Tibial nerve (tissue), 4 donors: ENCODE measurements at regions not wholly inside any gene's neighbourhood (a gene's known extent, or its start where the extent isn't known, plus 50 kb on each side); places are given as distances from the start of the nearest gene placed in this dataset.

Source experiments
- DNase-seq, 2 donors: peaks; one replicate each; pipeline ENCODE4 v3.0.0-alpha.2; 2019; ENCODE audit warnings: low spot score in 2 of 2
- H3K27ac ChIP-seq, 4 donors: fragments of 200-600 bp; sonication (generic) in 3 of 4; one replicate each; pipeline ENCODE4 v1.5.1; 2017 to 2019; ENCODE audit warnings: mild to moderate bottlenecking in 1 of 4
- H3K27me3 ChIP-seq, 2 donors: fragments of 200-600 bp; sonication (generic) in 1 of 2; one replicate each; pipeline versions ENCODE4 v1.5.1 to v1.6.0; 2017 to 2019
- H3K36me3 ChIP-seq, 3 donors: fragments of 200-600 bp; sonication (generic); one replicate each; pipeline ENCODE4 v1.5.1; 2018 to 2019
- H3K4me1 ChIP-seq, 4 donors: fragments of 200-600 bp; sonication (generic) in 3 of 4; one replicate each; pipeline ENCODE4 v1.5.1; 2017 to 2019
- H3K4me3 ChIP-seq, 4 donors: fragments of 200-600 bp; sonication (generic) in 3 of 4; one replicate each; pipeline ENCODE4 v1.5.1; 2017 to 2019; ENCODE audit warnings: mild to moderate bottlenecking in 1 of 4, moderate library complexity in 1 of 4
- H3K9me3 ChIP-seq, 4 donors: fragments of 200-600 bp; sonication (generic) in 3 of 4; one replicate each; pipeline ENCODE4 v1.5.1; 2017 to 2019
- CTCF ChIP-seq, 5 experiments: fragments of 200-600 bp in 3 of 5; fragments of 450-650 bp in 2 of 5; sonication (generic) in 3 of 5; IDR thresholded peaks; one replicate each; pipeline ENCODE4 v1.5.1; 2016 to 2019; ENCODE audit warnings: antibody characterized with exemption in 5 of 5, mild to moderate bottlenecking in 3 of 5, moderate library complexity in 2 of 5
- EP300 ChIP-seq, 2 donors: sonication (generic); formaldehyde crosslinking; IDR thresholded peaks; one replicate each; pipeline ENCODE4 v1.6.1; 2017; ENCODE audit warnings: antibody characterized with exemption in 2 of 2, mild to moderate bottlenecking in 1 of 2
- POLR2A ChIP-seq, 2 donors: fragments of 450-650 bp; IDR thresholded peaks; one replicate each; pipeline ENCODE4 v1.6.1; 2017; ENCODE audit warnings: antibody characterized with exemption in 2 of 2, mild to moderate bottlenecking in 2 of 2, moderate library complexity in 2 of 2
- WGBS, 2 donors: methylation state at CpG; one replicate each; pipeline ENCODE4 v1.1.5; 2018; 5-methylcytosine and 5-hydroxymethylcytosine counted together

- Histone ChIP-seq H3K4me3 (no peak overlapping the region), H3K36me3 (no peaks in the 10 kb centered on the region), H3K9me3 (no peaks in the 10 kb centered on the region), H3K27ac (peak overlapping the region in 2 of 4 donors; percentile 2 to 38), H3K4me1 (peaks cover 0 to 12% (median 0%) of the 10 kb centered on the region in 4 donors), H3K27me3 (no peaks in the 10 kb centered on the region)
- TF ChIP-seq CTCF (IDR thresholded peaks at IDR 0.05) (no peak), EP300 (IDR thresholded peaks at IDR 0.05) (peak in 1 of 2 donors; percentile 47)
- 51 to 61% methylated on average over 5 of the region's 5 CpGs for WGBS, 2 donors
- peak; percentile 23 to 45 for DNase-seq
These were observed 346.2 kb upstream of the FAR2 start for GRCh38 chr12:28802706-28803438.

GRCh38 chr12:28807535-28807934, 341.5 kb upstream of the FAR2 start:
- Histone ChIP-seq H3K36me3 (no peaks in the 10 kb centered on the region), H3K27me3 (no peaks in the 10 kb centered on the region), H3K9me3 (no peaks in the 10 kb centered on the region), H3K4me3 (no peak overlapping the region), H3K4me1 (no peaks in the 10 kb centered on the region), H3K27ac (no peak overlapping the region)
- no peak for DNase-seq
- WGBS, 2 donors: 81 to 86% methylated on average over 3 of the region's 3 CpGs
- no peak for TF ChIP-seq CTCF (IDR thresholded peaks at IDR 0.05)
- TF ChIP-seq EP300 (IDR thresholded peaks at IDR 0.05): no peak
- no peak for TF ChIP-seq POLR2A (IDR thresholded peaks at IDR 0.05)

- H3K4me3 ChIP-seq: no peak overlapping the region
- no peaks in the 10 kb centered on the region for H3K27me3 ChIP-seq
- TF ChIP-seq EP300 (IDR thresholded peaks at IDR 0.05): no peak
- no peak for TF ChIP-seq POLR2A (IDR thresholded peaks at IDR 0.05)
- no peak for TF ChIP-seq CTCF (IDR thresholded peaks at IDR 0.05)
- H3K4me1 ChIP-seq: no peaks in the 10 kb centered on the region
- no peaks in the 10 kb centered on the region for H3K9me3 ChIP-seq
- WGBS, 2 donors: 88 to 93% methylated on average over 5 of the region's 5 CpGs
- H3K27ac ChIP-seq: no peak overlapping the region
- no peaks in the 10 kb centered on the region for H3K36me3 ChIP-seq
- no peak for DNase-seq
These were observed 337.6 kb upstream of the FAR2 start for GRCh38 chr12:28811457-28811856.

- Histone ChIP-seq H3K4me1 (no peaks in the 10 kb centered on the region), H3K36me3 (no peaks in the 10 kb centered on the region), H3K9me3 (no peaks in the 10 kb centered on the region), H3K27ac (no peak overlapping the region), H3K27me3 (no peaks in the 10 kb centered on the region), H3K4me3 (no peak overlapping the region)
- no peak for DNase-seq
- whole genome bisulfite sequencing, 2 donors: 66 to 87% methylated on average over 4 of the region's 4 CpGs
- no peak for TF ChIP-seq EP300 (IDR thresholded peaks at IDR 0.05)
- TF ChIP-seq POLR2A (IDR thresholded peaks at IDR 0.05): no peak
- no peak for TF ChIP-seq CTCF (IDR thresholded peaks at IDR 0.05)
These were observed 334.8 kb upstream of the FAR2 start for GRCh38 chr12:28814246-28814645.

- 80 to 95% methylated on average over 7 of the region's 7 CpGs for WGBS, 2 donors
- Histone ChIP-seq H3K27ac (no peak overlapping the region), H3K27me3 (no peaks in the 10 kb centered on the region), H3K9me3 (no peaks in the 10 kb centered on the region), H3K4me3 (no peak overlapping the region), H3K4me1 (no peaks in the 10 kb centered on the region), H3K36me3 (no peaks in the 10 kb centered on the region)
- TF ChIP-seq EP300 (IDR thresholded peaks at IDR 0.05) (no peak), POLR2A (IDR thresholded peaks at IDR 0.05) (no peak), CTCF (IDR thresholded peaks at IDR 0.05) (no peak)
- no peak for DNase-seq
These were observed 331.6 kb upstream of the FAR2 start for GRCh38 chr12:28817524-28817923.
